K562 (cell line): ENCODE measurements at regions not wholly inside any gene's neighbourhood (a gene's known extent, or its start where the extent isn't known, plus 50 kb on each side); places are given as distances from the start of the nearest gene placed in this dataset.
A peak's percentile ranks its signal among the peaks of the same experiment; 100 is the strongest.
"Not testable (repeated sequence)": the region's sequence is repeated elsewhere in the genome, so short reads cannot be mapped to it uniquely, and the experiment has no call there.

Experiments used
- ATAC-seq: fragments of 200-7000 bp; cut with Tn5 transposase; 3 replicates; pipeline ENCODE4 v1.9.1; 2020; ENCODE audit warnings: moderate library complexity
- BruUV-seq: library from RNA; stranded (reverse); fragments of 400-500 nt; replicated peaks from 2 replicates; lab custom pipeline; 2021; lab: Mats Ljungman, UMichigan
- CTCF ChIA-PET: fragments of 300-600 bp; formaldehyde crosslinking; extraction: SDS; loops from one replicate; lab custom pipeline; 2021; ENCODE audit warnings: low intra/inter-chr PET ratio; lab: Yijun Ruan, JAX
- POLR2A ChIA-PET: fragments of 300-600, 350-650 bp; sonication (Branson Sonifier 250); formaldehyde crosslinking; extraction: SDS; loops from one replicate; lab custom pipeline; 2021; ENCODE audit warnings: antibody characterized with exemption, inconsistent platforms; lab: Yijun Ruan, JAX
- DNase-seq, 4 experiments: peaks; one replicate each; pipeline versions ENCODE4 v3.0.0 to v3.0.0-alpha.2; 2011 to 2018; ENCODE audit warnings: low spot score in 3 of 4, mixed read lengths in 3 of 4; ENCODE audit errors: extremely low read depth in 1 of 4
- FAIRE-seq: peaks from 2 replicates; lab custom pipeline; 2011; peaks lifted over from hg19 to GRCh38; lab: Jason Lieb, UNC
- H2AFZ ChIP-seq: 2 replicates; pipeline ENCODE4 v1.6.0; 2011; ENCODE audit warnings: low read depth, low read length, control low read depth, inconsistent platforms
- H3K27ac ChIP-seq: fragments of 200-600 bp; 3 replicates; pipeline ENCODE4 v1.8.0; 2011; ENCODE audit warnings: low read depth, mild to moderate bottlenecking, control low read depth, inconsistent platforms, low read length, moderate library complexity, mixed read lengths; ENCODE audit errors: extremely low read depth
- H3K27me3 ChIP-seq, 2 experiments: fragments of 300-600 bp in 1 of 2; 2 replicates in 1 of 2; 3 replicates in 1 of 2; pipeline versions ENCODE4 v1.6.0 to v1.8.0; 2011; ENCODE audit warnings: inconsistent platforms in 2 of 2, low read length in 2 of 2, mild to moderate bottlenecking in 1 of 2, mixed read lengths in 1 of 2, moderate library complexity in 1 of 2; ENCODE audit not compliant: control insufficient read depth in 2 of 2, insufficient read depth in 2 of 2
- H3K36me3 ChIP-seq: fragments of 300-600 bp; 3 replicates; pipeline ENCODE4 v1.8.0; 2011; ENCODE audit warnings: mild to moderate bottlenecking, low read length, inconsistent platforms; ENCODE audit not compliant: control insufficient read depth, insufficient read depth
- H3K4me1 ChIP-seq, 2 experiments: fragments of 200-600 bp in 1 of 2; replicated peaks in 1 of 2; 2 replicates in 1 of 2; 3 replicates in 1 of 2; pipeline versions ENCODE4 v1.5.1 to v1.8.0; 2011; ENCODE audit warnings: inconsistent platforms in 2 of 2, low read length in 2 of 2, mild to moderate bottlenecking in 1 of 2, mixed read lengths in 1 of 2, moderate library complexity in 1 of 2; ENCODE audit not compliant: control insufficient read depth in 2 of 2, insufficient read depth in 2 of 2
- H3K4me2 ChIP-seq: 2 replicates; pipeline ENCODE4 v1.6.1; 2011; ENCODE audit warnings: low read length, control low read depth, inconsistent platforms, mixed read lengths; ENCODE audit not compliant: insufficient read depth
- H3K4me3 ChIP-seq: fragments of 200-600 bp; sonication (generic), shearing (Covaris generic); 2 replicates; pipeline ENCODE4 v1.5.1; 2016; ENCODE audit warnings: control low read depth, inconsistent platforms
- H3K79me2 ChIP-seq: fragments of 200-600 bp; 3 replicates; pipeline ENCODE4 v1.8.0; 2011; ENCODE audit warnings: low read length, inconsistent platforms; ENCODE audit not compliant: control insufficient read depth, insufficient read depth
- H3K9ac ChIP-seq, 2 experiments: 2 replicates each; pipeline versions ENCODE4 v1.6.0 to v1.6.1; 2011; ENCODE audit warnings: low read depth in 2 of 2, low read length in 2 of 2, control low read depth in 1 of 2, inconsistent platforms in 1 of 2, mild to moderate bottlenecking in 1 of 2, mixed read lengths in 1 of 2; ENCODE audit not compliant: insufficient read depth in 1 of 2
- H3K9me1 ChIP-seq: one replicate; pipeline ENCODE4 v1.6.0; 2011; ENCODE audit warnings: inconsistent platforms, mild to moderate bottlenecking, low read length, moderate library complexity; ENCODE audit not compliant: control insufficient read depth, insufficient read depth
- H3K9me3 ChIP-seq: replicated peaks from 2 replicates; pipeline ENCODE4 v1.5.1; 2011; ENCODE audit warnings: low read depth, low read length, inconsistent platforms; ENCODE audit not compliant: control insufficient read depth, insufficient read depth
- H4K20me1 ChIP-seq: replicated peaks from 2 replicates; pipeline ENCODE4 v1.6.1; 2011; ENCODE audit warnings: low read length, inconsistent platforms, mixed read lengths; ENCODE audit not compliant: control insufficient read depth, insufficient read depth
- FIP1L1 ChIP-seq: fragments of 200-400 bp; formaldehyde crosslinking; IDR thresholded peaks from 2 replicates; pipeline ENCODE4 v1.6.1; 2018; ENCODE audit warnings: mild to moderate bottlenecking, low read depth, low read length; ENCODE audit not compliant: poor library complexity, severe bottlenecking
- GABPB1 ChIP-seq: sonication (generic); formaldehyde crosslinking; IDR thresholded peaks from 2 replicates; pipeline ENCODE4 v1.8.0; 2022; ENCODE audit warnings: mild to moderate bottlenecking, missing genetic modification reagents
- MCM7 ChIP-seq, 2 experiments: fragments of 450-650 bp; IDR thresholded peaks; 2 replicates each; pipeline ENCODE4 v1.6.1; 2016 to 2018
- PURB ChIP-seq: sonication (generic); formaldehyde crosslinking; IDR thresholded peaks from 2 replicates; pipeline ENCODE4 v1.9.0; 2021; ENCODE audit warnings: low read depth, mild to moderate bottlenecking, missing genetic modification reagents
- RBM39 ChIP-seq: fragments of 200-400 bp; formaldehyde crosslinking; optimal IDR thresholded peaks from 2 replicates; pipeline ENCODE3; 2018; ENCODE audit warnings: low read depth, low read length
- ZNF146 ChIP-seq: IDR thresholded peaks from one replicate; pipeline ENCODE4 v1.6.1; 2018; ENCODE audit warnings: missing compliant biosample characterization; ENCODE audit not compliant: unreplicated experiment
- WGBS: fragments of 100-300 bp; shearing (Covaris generic); methylation state at CpG from one replicate; pipeline ENCODE4 v1.1.6; 2016; ENCODE audit warnings: low coverage, mixed read lengths; ENCODE audit not compliant: insufficient coverage; ENCODE audit errors: missing lambda C conversion rate; 5-methylcytosine and 5-hydroxymethylcytosine counted together
- in situ Hi-C: fragments of 300-500 bp; cut with MboI; formaldehyde crosslinking; loops from 4 replicates; pipeline ENCODE4 v1.15.0; 2018; ENCODE audit warnings: inconsistent platforms, mixed read lengths
- intact Hi-C: fragments of 100-400 bp; cut with micrococcal nuclease; formaldehyde crosslinking; loops from 2 replicates; pipeline ENCODE4 v1.14.2; 2022
- TF ChIP-seq, protein P1 (sequence below): fragments of 250-450 bp; sonication (Bioruptor Pico); IDR thresholded peaks from 2 replicates; pipeline ENCODE4 v1.8.0; 2022; ENCODE audit warnings: inconsistent platforms
- TF ChIP-seq, protein P2 (sequence below): fragments of 450-650 bp; IDR thresholded peaks from 2 replicates; pipeline ENCODE4 v1.7.0; 2016; ENCODE audit warnings: borderline replicate concordance

DNA sequence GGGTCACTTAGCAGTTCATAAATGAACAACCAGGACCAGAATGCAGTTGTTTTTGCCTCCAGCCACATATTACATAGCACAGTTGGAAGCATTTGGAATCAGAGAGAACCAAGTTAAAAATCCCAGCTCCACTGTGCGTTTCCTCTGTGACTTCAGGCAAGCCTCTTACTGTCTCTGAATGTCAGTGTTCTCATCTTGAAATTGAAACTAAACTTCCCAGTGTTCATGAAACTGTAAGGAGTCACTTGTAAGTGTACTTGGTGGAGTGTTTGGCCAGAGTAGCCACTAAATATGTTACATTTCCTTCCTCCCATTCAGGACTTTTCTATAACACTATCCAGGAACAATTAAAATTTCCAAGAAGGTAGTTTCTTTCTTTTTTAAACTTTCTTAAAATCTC is 276.8 kb downstream of the KCNRG start (continued):
- TF ChIP-seq MCM7 (IDR thresholded peaks at IDR 0.05): no peak
- no peak for TF ChIP-seq PURB
- TF ChIP-seq RBM39: no peak
- TF ChIP-seq, protein P1, sequence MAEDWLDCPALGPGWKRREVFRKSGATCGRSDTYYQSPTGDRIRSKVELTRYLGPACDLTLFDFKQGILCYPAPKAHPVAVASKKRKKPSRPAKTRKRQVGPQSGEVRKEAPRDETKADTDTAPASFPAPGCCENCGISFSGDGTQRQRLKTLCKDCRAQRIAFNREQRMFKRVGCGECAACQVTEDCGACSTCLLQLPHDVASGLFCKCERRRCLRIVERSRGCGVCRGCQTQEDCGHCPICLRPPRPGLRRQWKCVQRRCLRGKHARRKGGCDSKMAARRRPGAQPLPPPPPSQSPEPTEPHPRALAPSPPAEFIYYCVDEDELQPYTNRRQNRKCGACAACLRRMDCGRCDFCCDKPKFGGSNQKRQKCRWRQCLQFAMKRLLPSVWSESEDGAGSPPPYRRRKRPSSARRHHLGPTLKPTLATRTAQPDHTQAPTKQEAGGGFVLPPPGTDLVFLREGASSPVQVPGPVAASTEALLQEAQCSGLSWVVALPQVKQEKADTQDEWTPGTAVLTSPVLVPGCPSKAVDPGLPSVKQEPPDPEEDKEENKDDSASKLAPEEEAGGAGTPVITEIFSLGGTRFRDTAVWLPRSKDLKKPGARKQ: no peak
- TF ChIP-seq FIP1L1: no peak
- TF ChIP-seq GABPB1 (CRISPR knock-in tag): no peak
- TF ChIP-seq, protein P2, sequence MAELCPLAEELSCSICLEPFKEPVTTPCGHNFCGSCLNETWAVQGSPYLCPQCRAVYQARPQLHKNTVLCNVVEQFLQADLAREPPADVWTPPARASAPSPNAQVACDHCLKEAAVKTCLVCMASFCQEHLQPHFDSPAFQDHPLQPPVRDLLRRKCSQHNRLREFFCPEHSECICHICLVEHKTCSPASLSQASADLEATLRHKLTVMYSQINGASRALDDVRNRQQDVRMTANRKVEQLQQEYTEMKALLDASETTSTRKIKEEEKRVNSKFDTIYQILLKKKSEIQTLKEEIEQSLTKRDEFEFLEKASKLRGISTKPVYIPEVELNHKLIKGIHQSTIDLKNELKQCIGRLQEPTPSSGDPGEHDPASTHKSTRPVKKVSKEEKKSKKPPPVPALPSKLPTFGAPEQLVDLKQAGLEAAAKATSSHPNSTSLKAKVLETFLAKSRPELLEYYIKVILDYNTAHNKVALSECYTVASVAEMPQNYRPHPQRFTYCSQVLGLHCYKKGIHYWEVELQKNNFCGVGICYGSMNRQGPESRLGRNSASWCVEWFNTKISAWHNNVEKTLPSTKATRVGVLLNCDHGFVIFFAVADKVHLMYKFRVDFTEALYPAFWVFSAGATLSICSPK: no peak

DNA sequence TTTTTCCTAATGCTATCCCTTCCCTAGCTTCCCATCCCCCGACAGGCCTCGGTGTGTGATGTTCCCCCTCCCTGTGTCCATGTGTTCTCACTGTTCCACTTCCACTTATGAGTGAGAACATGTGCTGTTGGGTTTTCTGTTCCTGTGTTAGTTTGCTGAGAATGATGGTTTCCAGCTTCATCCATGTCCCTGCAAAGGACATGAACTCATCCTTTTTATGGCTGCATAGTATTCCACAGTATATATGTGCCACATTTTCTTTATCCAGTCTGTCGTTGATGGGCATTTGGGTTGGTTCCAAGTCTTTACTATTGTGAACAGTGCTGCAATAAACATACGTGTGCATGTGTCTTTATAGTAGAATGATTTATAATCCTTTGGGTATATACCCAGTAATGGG is 279.2 kb downstream of the KCNRG start:
- FAIRE-seq: not testable (repeated sequence)
- 62% methylated on average over 2 of the region's 4 CpGs for WGBS

More for the DNA sequence above, 279.2 kb downstream of the KCNRG start:
- H3K9me1 ChIP-seq, intact Hi-C loops, CTCF ChIA-PET, H3K9me3 ChIP-seq, POLR2A ChIA-PET, H3K4me1 ChIP-seq, BruUV-seq, H4K20me1 ChIP-seq, ATAC-seq, H3K79me2 ChIP-seq, in situ Hi-C loops, H2AFZ ChIP-seq, H3K9ac ChIP-seq, H3K27ac ChIP-seq, H3K4me2 ChIP-seq, H3K36me3 ChIP-seq, H3K27me3 ChIP-seq, H3K4me3 ChIP-seq, DNase-seq: not testable (repeated sequence)
- TF ChIP-seq ZNF146 (CRISPR knock-in tag): peak; percentile 23
